Dendritic cell treated with granulocyte-macrophage colony-stimulating factor and Interleukin-4, amounts not matched to agents 40 ng/mL and 50 ng/mL, for 4 days (primary cell): ENCODE measurements at regions not wholly inside any gene's neighbourhood (a gene's known extent, or its start where the extent isn't known, plus 50 kb on each side); places are given as distances from the start of the nearest gene placed in this dataset.

Experiments
- H3K27ac Mint-ChIP-seq: one replicate; pipeline ENCODE4 v1.8.0; 2022; ENCODE audit warnings: mild to moderate bottlenecking, mixed read lengths
- H3K27me3 Mint-ChIP-seq: one replicate; pipeline ENCODE4 v1.8.0; 2022; ENCODE audit warnings: mild to moderate bottlenecking, mixed read lengths
- H3K36me3 Mint-ChIP-seq: one replicate; pipeline ENCODE4 v1.8.0; 2022; ENCODE audit warnings: low read depth, mixed read lengths
- H3K4me1 Mint-ChIP-seq: one replicate; pipeline ENCODE4 v1.8.0; 2022; ENCODE audit warnings: low read depth, mixed read lengths
- H3K4me3 Mint-ChIP-seq: one replicate; pipeline ENCODE4 v1.8.0; 2022; ENCODE audit warnings: mild to moderate bottlenecking, moderate library complexity, mixed read lengths
- H3K9me3 Mint-ChIP-seq: one replicate; pipeline ENCODE4 v1.8.0; 2022; ENCODE audit warnings: mixed read lengths
- intact Hi-C: fragments of 100-400 bp; cut with micrococcal nuclease; formaldehyde crosslinking; loops from one replicate; pipeline ENCODE4 v1.15.0; 2022

DNA sequence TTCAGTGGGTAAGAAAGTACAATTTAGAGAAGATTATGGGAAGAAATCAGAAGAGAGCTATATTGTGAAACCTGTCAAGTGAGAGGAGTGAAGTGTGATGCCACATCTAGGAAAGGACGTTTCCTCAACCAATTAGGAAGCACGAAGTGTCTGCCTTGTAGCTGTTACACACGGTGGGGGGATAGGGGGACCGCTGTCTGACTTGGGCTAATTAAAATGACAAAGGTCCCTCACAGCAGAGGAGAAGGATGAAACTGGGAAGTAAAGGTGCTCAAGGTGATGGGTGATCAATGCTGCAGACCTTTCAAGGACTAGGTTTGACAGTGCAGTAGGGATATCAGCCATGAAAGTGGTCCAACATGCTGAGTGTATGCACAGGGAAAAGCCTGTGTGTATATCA is 181.1 kb upstream of the PRSS16 start:
- Mint-ChIP-seq H3K27ac (no peak overlapping the region), H3K4me3 (no peak overlapping the region), H3K4me1 (no peaks in the 10 kb centered on the region), H3K36me3 (no peaks in the 10 kb centered on the region), H3K9me3 (no peaks in the 10 kb centered on the region), H3K27me3 (peaks cover 13% of the 10 kb centered on the region)
- intact Hi-C loops = no loop called here

DNA sequence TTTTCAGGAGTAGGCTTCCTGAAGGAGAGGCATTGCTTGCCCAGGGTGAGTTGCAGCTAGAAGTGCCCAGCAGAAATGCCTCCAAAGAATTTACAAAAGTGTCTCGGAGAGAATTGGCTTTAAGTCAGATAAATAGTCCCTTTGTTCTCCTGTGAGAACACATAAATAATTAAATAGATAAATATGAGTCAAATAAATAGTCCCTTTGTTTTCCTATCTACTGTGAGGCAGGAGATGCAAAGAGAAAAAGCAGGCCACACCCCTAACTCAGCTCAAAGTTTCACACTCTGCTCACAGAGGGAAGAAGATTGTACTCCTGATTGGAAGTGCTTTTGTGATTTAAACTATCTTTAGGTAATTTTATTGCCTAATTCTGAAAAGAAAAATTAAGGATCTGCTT is 180.7 kb upstream of the PRSS16 start:
- H3K4me1 Mint-ChIP-seq = no peaks in the 10 kb centered on the region
- no peaks in the 10 kb centered on the region for H3K9me3 Mint-ChIP-seq
- H3K4me3 Mint-ChIP-seq = no peak overlapping the region

DNA sequence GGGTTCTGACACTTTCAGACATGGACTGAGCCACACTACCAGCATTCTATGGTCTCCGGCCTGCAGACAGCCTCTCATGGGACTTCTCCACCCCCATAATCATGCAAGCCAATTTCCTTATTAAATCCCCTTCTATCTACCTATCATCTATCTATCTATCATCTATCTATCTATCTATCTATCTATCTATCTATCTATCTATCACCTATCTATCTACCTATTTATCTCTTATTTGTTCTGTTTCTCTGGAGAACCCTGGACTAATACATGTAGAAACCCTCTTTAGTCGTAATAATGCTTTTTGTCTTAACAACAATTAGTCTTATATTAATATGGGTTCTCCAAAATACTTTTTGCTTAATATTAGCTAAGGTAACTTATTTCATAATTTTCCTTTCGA is 174.1 kb upstream of the PRSS16 start:
- Mint-ChIP-seq H3K36me3 (no peaks in the 10 kb centered on the region), H3K27ac (no peak overlapping the region), H3K9me3 (no peaks in the 10 kb centered on the region), H3K4me3 (no peak overlapping the region), H3K27me3 (peaks cover 34% of the 10 kb centered on the region), H3K4me1 (no peaks in the 10 kb centered on the region)
- intact Hi-C loops = no loop called here

More for the DNA sequence above, 180.7 kb upstream of the PRSS16 start:
- Mint-ChIP-seq H3K27ac (no peak overlapping the region), H3K36me3 (no peaks in the 10 kb centered on the region), H3K27me3 (peaks cover 13% of the 10 kb centered on the region)
- intact Hi-C loops = no loop called here

DNA sequence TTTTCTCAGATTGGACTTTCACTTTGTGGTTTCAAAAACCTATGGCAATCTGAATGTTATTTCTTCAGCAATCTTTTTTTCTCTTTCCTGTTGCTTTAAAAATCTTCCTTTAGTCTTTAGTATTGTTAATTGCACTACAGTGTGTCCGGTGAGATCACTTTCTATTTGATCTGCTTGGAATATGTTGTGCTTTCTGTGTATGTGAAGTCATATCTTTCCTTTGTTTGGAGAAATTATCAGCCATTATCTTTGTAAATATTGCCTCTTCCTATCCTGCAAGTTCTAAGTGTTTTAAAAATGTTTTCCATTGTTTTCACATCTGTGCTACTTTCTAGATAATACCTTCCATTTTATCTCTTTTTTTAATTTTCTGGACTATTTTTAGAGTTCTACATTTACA is 171.4 kb upstream of the PRSS16 start:
- Mint-ChIP-seq H3K9me3 (no peaks in the 10 kb centered on the region), H3K4me1 (peaks cover 6% of the 10 kb centered on the region), H3K36me3 (no peaks in the 10 kb centered on the region), H3K4me3 (no peak overlapping the region), H3K27ac (no peak overlapping the region), H3K27me3 (peaks cover 33% of the 10 kb centered on the region)
- intact Hi-C loops = no loop called here

GRCh38 chr6:27078734-27079357 is 168.7 kb upstream of the PRSS16 start:
- H3K4me3 Mint-ChIP-seq = no peak overlapping the region
- H3K9me3 Mint-ChIP-seq = no peaks in the 10 kb centered on the region

DNA sequence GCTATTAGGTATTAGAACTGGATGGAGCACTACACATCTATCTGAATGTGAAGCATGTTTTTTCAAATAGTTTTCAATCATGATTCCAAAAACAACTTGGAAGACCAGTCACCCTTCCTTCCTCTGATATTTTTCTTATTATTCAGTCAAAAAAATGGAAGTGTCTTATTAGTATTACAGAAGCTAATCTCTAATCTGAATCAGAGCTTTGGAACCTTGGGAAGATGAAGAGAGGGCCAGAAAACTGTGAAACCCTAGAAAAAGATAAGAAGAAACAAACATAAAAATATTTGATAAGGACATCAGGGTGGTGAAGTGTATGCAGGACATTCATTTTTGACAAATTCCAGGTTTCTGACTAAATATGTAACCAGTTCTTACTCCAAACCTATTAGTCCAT is 166.3 kb upstream of the PRSS16 start:
- H3K36me3 Mint-ChIP-seq = no peaks in the 10 kb centered on the region
- no peak overlapping the region for H3K27ac Mint-ChIP-seq
- peaks cover 6% of the 10 kb centered on the region for H3K4me1 Mint-ChIP-seq
- no peaks in the 10 kb centered on the region for H3K9me3 Mint-ChIP-seq
- intact Hi-C loops = no loop called here
- H3K4me3 Mint-ChIP-seq = no peak overlapping the region
- peaks cover 25% of the 10 kb centered on the region for H3K27me3 Mint-ChIP-seq

More at GRCh38 chr6:27078734-27079357, 168.7 kb upstream of the PRSS16 start:
- intact Hi-C loops = loop anchor here (1.0 kb wide), 1 partner anchor 472 kb away; no protein-coding TSS in a partner anchor
- Mint-ChIP-seq H3K27ac (no peak overlapping the region), H3K36me3 (no peaks in the 10 kb centered on the region), H3K27me3 (peaks cover 35% of the 10 kb centered on the region), H3K4me1 (peaks cover 6% of the 10 kb centered on the region)

- intact Hi-C loops = no loop called here
- H3K9me3 Mint-ChIP-seq = no peaks in the 10 kb centered on the region
- peaks cover 6% of the 10 kb centered on the region for H3K4me1 Mint-ChIP-seq
- H3K27me3 Mint-ChIP-seq = peaks cover 24% of the 10 kb centered on the region
- H3K4me3 Mint-ChIP-seq = no peak overlapping the region
- H3K36me3 Mint-ChIP-seq = no peaks in the 10 kb centered on the region
- no peak overlapping the region for H3K27ac Mint-ChIP-seq
Observed at GRCh38 chr6:27081931-27082330, 165.6 kb upstream of the PRSS16 start.

- no peaks in the 10 kb centered on the region for H3K9me3 Mint-ChIP-seq
- peaks cover 7% of the 10 kb centered on the region for H3K4me1 Mint-ChIP-seq
- no peak overlapping the region for H3K27ac Mint-ChIP-seq
- peaks cover 44% of the 10 kb centered on the region for H3K27me3 Mint-ChIP-seq
- no peak overlapping the region for H3K4me3 Mint-ChIP-seq
- intact Hi-C loops = no loop called here
- no peaks in the 10 kb centered on the region for H3K36me3 Mint-ChIP-seq
Observed at GRCh38 chr6:27088068-27088467, 159.4 kb upstream of the PRSS16 start.

GRCh38 chr6:27091661-27092315 is 155.7 kb upstream of the PRSS16 start:
- H3K4me1 Mint-ChIP-seq = peaks cover 15% of the 10 kb centered on the region
- peaks cover 6% of the 10 kb centered on the region for H3K9me3 Mint-ChIP-seq
- no peak overlapping the region for H3K27ac Mint-ChIP-seq
- peak overlapping the region; percentile 57 for H3K4me3 Mint-ChIP-seq
- intact Hi-C loops = no loop called here
- no peaks in the 10 kb centered on the region for H3K36me3 Mint-ChIP-seq
- peaks cover 73% of the 10 kb centered on the region for H3K27me3 Mint-ChIP-seq

DNA sequence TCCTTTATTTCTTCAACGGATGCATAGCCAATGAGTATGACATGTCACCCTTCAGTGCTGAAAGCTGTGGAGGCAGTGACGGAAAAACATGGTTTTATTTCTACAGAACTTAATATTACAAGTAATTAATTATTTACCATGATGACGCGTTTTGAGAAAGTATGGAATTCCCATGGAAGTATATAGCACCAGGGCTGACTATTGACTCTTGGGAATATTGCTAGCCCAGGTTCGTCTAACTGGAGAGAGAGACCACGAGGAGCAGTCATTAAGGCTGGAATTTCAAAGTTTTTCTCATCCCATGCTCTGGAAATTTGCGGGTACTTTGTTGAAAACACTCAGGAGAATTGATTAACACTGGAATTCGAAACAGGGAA is 155.2 kb upstream of the PRSS16 start:
- peaks cover 20% of the 10 kb centered on the region for H3K4me1 Mint-ChIP-seq
- H3K4me3 Mint-ChIP-seq = no peak overlapping the region
- H3K36me3 Mint-ChIP-seq = peaks cover 2% of the 10 kb centered on the region
- intact Hi-C loops = no loop called here
- peaks cover 73% of the 10 kb centered on the region for H3K27me3 Mint-ChIP-seq
- H3K27ac Mint-ChIP-seq = no peak overlapping the region
- H3K9me3 Mint-ChIP-seq = peaks cover 9% of the 10 kb centered on the region

DNA sequence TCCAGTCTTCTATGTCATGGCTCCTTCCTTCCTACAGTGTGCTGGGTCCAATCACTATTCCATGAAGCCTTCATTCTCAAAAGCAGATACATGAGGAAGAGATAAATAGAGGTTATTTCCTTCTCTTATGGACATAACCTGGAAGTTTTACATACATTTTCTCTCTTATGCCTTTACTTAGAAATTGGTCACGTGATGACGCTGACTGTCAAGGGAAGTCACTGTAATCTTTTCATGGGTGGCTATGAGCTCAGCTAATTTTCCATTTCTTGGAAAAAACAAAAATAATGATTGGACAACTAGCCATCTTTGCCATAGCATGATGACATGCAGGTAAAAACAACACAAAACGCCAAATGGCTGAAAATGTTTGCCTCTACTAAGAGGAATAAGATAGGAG is 151.6 kb upstream of the PRSS16 start:
- Mint-ChIP-seq H3K4me1 (peaks cover 23% of the 10 kb centered on the region), H3K27me3 (peaks cover 69% of the 10 kb centered on the region), H3K36me3 (peaks cover 6% of the 10 kb centered on the region), H3K27ac (no peak overlapping the region), H3K9me3 (peaks cover 15% of the 10 kb centered on the region), H3K4me3 (no peak overlapping the region)
- intact Hi-C loops = no loop called here

DNA sequence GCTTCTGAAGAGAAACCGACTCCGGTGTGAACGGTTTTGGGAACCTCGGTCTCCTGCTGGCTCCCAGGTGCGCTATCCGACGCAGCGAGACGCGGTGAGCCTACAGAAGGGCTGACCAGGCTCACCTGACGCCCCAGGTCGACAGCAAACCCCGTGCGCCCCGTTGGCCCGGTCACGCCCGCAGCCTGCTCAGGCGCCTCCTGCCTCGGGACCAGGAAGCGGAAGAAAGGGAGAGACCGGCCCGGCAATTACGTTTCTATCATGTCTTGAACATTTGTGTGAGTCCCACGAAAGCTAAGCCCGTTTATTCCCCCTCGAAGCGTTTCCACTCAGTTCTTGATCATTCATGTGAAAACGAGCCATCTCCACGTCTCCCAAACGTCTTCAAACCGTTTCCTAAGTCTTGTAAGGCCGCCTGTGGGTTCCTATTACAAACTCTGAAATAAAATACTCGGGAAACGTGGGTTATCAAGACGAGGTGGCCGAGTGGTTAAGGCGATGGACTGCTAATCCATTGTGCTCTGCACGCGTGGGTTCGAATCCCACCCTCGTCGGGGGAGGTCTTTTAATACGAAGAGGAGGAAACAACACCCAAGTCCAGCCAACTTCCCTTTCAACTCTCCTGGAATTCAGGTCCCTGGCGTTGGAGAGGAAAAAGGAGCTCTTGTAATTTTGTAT is 150.5 kb upstream of the PRSS16 start:
- Mint-ChIP-seq H3K9me3 (peaks cover 15% of the 10 kb centered on the region), H3K27ac (peak overlapping the region; percentile 55)
- intact Hi-C loops = no loop called here

GRCh38 chr6:27098956-27099355 is 148.5 kb upstream of the PRSS16 start:
- Mint-ChIP-seq H3K4me3 (no peak overlapping the region), H3K4me1 (peaks cover 16% of the 10 kb centered on the region), H3K36me3 (peaks cover 6% of the 10 kb centered on the region), H3K9me3 (peaks cover 15% of the 10 kb centered on the region), H3K27ac (no peak overlapping the region), H3K27me3 (peaks cover 60% of the 10 kb centered on the region)
- intact Hi-C loops = no loop called here

More for the DNA sequence above, 150.5 kb upstream of the PRSS16 start:
- peaks cover 19% of the 10 kb centered on the region for H3K4me1 Mint-ChIP-seq
- H3K4me3 Mint-ChIP-seq = peak overlapping the region; percentile 77
- peaks cover 6% of the 10 kb centered on the region for H3K36me3 Mint-ChIP-seq
- H3K27me3 Mint-ChIP-seq = peaks cover 69% of the 10 kb centered on the region

DNA sequence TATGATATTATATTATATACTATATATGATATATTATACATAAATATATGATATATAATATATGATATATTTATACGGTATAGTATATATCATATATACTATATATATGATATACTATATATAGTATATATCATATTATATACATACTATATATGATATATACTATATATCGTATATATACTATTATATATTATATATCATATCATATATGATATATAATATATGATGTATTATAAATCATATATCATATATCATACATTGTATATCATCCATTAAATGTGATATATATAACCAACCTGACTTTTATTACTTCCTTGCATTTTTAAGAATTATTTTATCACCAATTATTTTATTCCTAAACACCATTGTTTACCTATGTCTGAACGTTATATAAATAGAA is 146.6 kb upstream of the PRSS16 start:
- intact Hi-C loops = no loop called here

More for the DNA sequence above, 146.6 kb upstream of the PRSS16 start:
- H3K4me1 Mint-ChIP-seq = peaks cover 16% of the 10 kb centered on the region
- no peak overlapping the region for H3K27ac Mint-ChIP-seq
- peaks cover 46% of the 10 kb centered on the region for H3K27me3 Mint-ChIP-seq
- H3K9me3 Mint-ChIP-seq = peaks cover 14% of the 10 kb centered on the region
- H3K36me3 Mint-ChIP-seq = peaks cover 6% of the 10 kb centered on the region
- H3K4me3 Mint-ChIP-seq = no peak overlapping the region
